ENCODE measurements at regions not wholly inside any gene's neighbourhood (a gene's known extent, or its start where the extent isn't known, plus 50 kb on each side); places are given as distances from the start of the nearest gene placed in this dataset.

- no peak for TF ChIP-seq POLR2A (IDR thresholded peaks at IDR 0.05; ENCODE audit: low read length)
- TF ChIP-seq GATA1 (IDR thresholded peaks at IDR 0.05; ENCODE audit: low read depth, low read length): no peak
Measured at GRCh38 chr21:38621132-38621531, 122.9 kb upstream of the ERG start.
